ENCODE measurements at regions not wholly inside any gene's neighbourhood (a gene's known extent, or its start where the extent isn't known, plus 50 kb on each side); places are given as distances from the start of the nearest gene placed in this dataset.

GRCh38 chr10:29021591-29021990, 267.3 kb upstream of the LYZL1 start:
- Histone ChIP-seq H3K9me3 (no peaks in the 10 kb centered on the region), H3K27ac (no peak overlapping the region), H3K4me3 (no peak overlapping the region), H3K4me1 (no peaks in the 10 kb centered on the region), H3K36me3 (no peaks in the 10 kb centered on the region), H3K27me3 (no peaks in the 10 kb centered on the region)
- TF ChIP-seq, protein P1, sequence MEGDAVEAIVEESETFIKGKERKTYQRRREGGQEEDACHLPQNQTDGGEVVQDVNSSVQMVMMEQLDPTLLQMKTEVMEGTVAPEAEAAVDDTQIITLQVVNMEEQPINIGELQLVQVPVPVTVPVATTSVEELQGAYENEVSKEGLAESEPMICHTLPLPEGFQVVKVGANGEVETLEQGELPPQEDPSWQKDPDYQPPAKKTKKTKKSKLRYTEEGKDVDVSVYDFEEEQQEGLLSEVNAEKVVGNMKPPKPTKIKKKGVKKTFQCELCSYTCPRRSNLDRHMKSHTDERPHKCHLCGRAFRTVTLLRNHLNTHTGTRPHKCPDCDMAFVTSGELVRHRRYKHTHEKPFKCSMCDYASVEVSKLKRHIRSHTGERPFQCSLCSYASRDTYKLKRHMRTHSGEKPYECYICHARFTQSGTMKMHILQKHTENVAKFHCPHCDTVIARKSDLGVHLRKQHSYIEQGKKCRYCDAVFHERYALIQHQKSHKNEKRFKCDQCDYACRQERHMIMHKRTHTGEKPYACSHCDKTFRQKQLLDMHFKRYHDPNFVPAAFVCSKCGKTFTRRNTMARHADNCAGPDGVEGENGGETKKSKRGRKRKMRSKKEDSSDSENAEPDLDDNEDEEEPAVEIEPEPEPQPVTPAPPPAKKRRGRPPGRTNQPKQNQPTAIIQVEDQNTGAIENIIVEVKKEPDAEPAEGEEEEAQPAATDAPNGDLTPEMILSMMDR (IDR thresholded peaks at IDR 0.05): no peak
- no peak for DNase-seq
- intact Hi-C loops (cut with DNase I; ENCODE audit: low total_unique reads): no loop called here

- no peak for DNase-seq
These were observed 266.4 kb upstream of the LYZL1 start for GRCh38 chr10:29022513-29022912.

DNA sequence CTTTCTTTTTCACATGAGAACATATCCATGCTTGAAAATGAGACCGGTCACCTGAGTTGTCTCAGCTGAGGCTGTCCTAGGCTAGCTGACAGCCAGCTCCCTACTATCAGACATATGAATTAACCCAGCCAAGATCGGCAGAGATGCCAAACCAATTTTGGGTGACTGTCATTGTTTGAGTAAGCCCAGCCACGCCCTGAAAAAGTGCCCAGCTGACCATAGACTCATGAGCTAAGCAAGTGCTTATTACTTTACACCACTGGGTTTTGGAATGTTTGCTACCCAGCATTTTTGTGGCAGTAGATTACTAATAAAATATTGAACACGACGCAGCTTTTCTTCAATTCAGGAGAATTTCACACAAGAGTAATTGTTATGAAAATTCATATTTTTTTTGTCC, 265.2 kb upstream of the LYZL1 start:
- H3K4me3 ChIP-seq: no peak overlapping the region
- H3K9me3 ChIP-seq: no peaks in the 10 kb centered on the region
- no peaks in the 10 kb centered on the region for H3K4me1 ChIP-seq
- H3K27me3 ChIP-seq: no peaks in the 10 kb centered on the region
- H3K36me3 ChIP-seq: no peaks in the 10 kb centered on the region
- DNase-seq: no peak
- intact Hi-C loops (cut with DNase I; ENCODE audit: low total_unique reads): no loop called here
- no peak overlapping the region for H3K27ac ChIP-seq
- TF ChIP-seq, protein P1 (IDR thresholded peaks at IDR 0.05): no peak

More at GRCh38 chr10:29022513-29022912, 266.4 kb upstream of the LYZL1 start:
- H3K36me3 ChIP-seq: no peaks in the 10 kb centered on the region
- H3K4me3 ChIP-seq: no peak overlapping the region
- H3K9me3 ChIP-seq: no peaks in the 10 kb centered on the region
- TF ChIP-seq, protein P1 (IDR thresholded peaks at IDR 0.05): no peak
- no peak overlapping the region for H3K27ac ChIP-seq
- intact Hi-C loops (cut with DNase I; ENCODE audit: low total_unique reads): no loop called here
- no peaks in the 10 kb centered on the region for H3K27me3 ChIP-seq
- H3K4me1 ChIP-seq: no peaks in the 10 kb centered on the region

GRCh38 chr10:29026065-29026797, 262.6 kb upstream of the LYZL1 start:
- TF ChIP-seq, protein P1 (IDR thresholded peaks at IDR 0.05): no peak
- Histone ChIP-seq H3K9me3 (no peaks in the 10 kb centered on the region), H3K27ac (no peak overlapping the region), H3K4me1 (no peaks in the 10 kb centered on the region), H3K27me3 (no peaks in the 10 kb centered on the region), H3K4me3 (no peak overlapping the region), H3K36me3 (no peaks in the 10 kb centered on the region)
- DNase-seq: no peak
- intact Hi-C loops (cut with DNase I; ENCODE audit: low total_unique reads): no loop called here

- TF ChIP-seq, protein P1 (IDR thresholded peaks at IDR 0.05): no peak
- Histone ChIP-seq H3K27ac (no peak overlapping the region), H3K27me3 (no peaks in the 10 kb centered on the region), H3K4me3 (no peak overlapping the region), H3K36me3 (no peaks in the 10 kb centered on the region), H3K9me3 (no peaks in the 10 kb centered on the region), H3K4me1 (no peaks in the 10 kb centered on the region)
- intact Hi-C loops (cut with DNase I; ENCODE audit: low total_unique reads): no loop called here
- DNase-seq: no peak
These were observed 261.9 kb upstream of the LYZL1 start for GRCh38 chr10:29026802-29027580.
